SU-DHL-6 (cell line): ENCODE measurements at regions not wholly inside any gene's neighbourhood (a gene's known extent, or its start where the extent isn't known, plus 50 kb on each side); places are given as distances from the start of the nearest gene placed in this dataset.

Experiments used
- H2AFZ ChIP-seq: fragments of 200-600 bp; sonication (generic); 2 replicates; pipeline ENCODE4 v1.6.1; 2014; ENCODE audit warnings: low read depth, mild to moderate bottlenecking, moderate library complexity, mixed read lengths, antibody characterized with exemption, low read length; ENCODE audit not compliant: severe bottlenecking
- H3F3A ChIP-seq: fragments of 200-600 bp; shearing (Covaris generic); 2 replicates; pipeline ENCODE4 v1.6.0; 2016; ENCODE audit warnings: antibody characterized with exemption, mild to moderate bottlenecking; ENCODE audit not compliant: insufficient read depth
- H3K27ac ChIP-seq: fragments of 200-600 bp; sonication (generic); 2 replicates; pipeline ENCODE4 v1.5.1; 2016; ENCODE audit warnings: low read depth, mild to moderate bottlenecking, low read length, moderate library complexity, mixed read lengths
- H3K27me3 ChIP-seq: fragments of 200-600 bp; sonication (generic), shearing (Covaris generic); 2 replicates; pipeline ENCODE4 v1.6.0; 2014; ENCODE audit warnings: mild to moderate bottlenecking, low read length
- H3K36me3 ChIP-seq: fragments of 200-600 bp; sonication (generic); 2 replicates; pipeline ENCODE4 v1.6.1; 2014; ENCODE audit warnings: mild to moderate bottlenecking, low read length, mixed read lengths
- H3K4me2 ChIP-seq: fragments of 300-600, 200-600 bp; shearing (Covaris generic), sonication (generic); 2 replicates; pipeline ENCODE4 v1.6.0; 2014; ENCODE audit warnings: low read length, low read depth, mild to moderate bottlenecking; ENCODE audit not compliant: poor library complexity, severe bottlenecking
- H3K4me3 ChIP-seq: fragments of 200-600 bp; sonication (generic); 2 replicates; pipeline ENCODE4 v1.5.1; 2014; ENCODE audit warnings: antibody characterized with exemption, low read length, mild to moderate bottlenecking, mixed read lengths; ENCODE audit not compliant: insufficient read depth, poor library complexity, severe bottlenecking
- H3K79me2 ChIP-seq: fragments of 200-600 bp; sonication (generic); 2 replicates; pipeline ENCODE4 v1.6.1; 2014; ENCODE audit warnings: mild to moderate bottlenecking, low read length, moderate library complexity; ENCODE audit not compliant: insufficient read depth
- H3K9ac ChIP-seq: fragments of 200-600 bp; sonication (generic); 2 replicates; pipeline ENCODE4 v1.7.0; 2014; ENCODE audit warnings: mild to moderate bottlenecking, low read length
- H3K9me2 ChIP-seq: fragments of 200-600 bp; sonication (generic); replicated peaks from 2 replicates; pipeline ENCODE4 v1.6.1; 2014; ENCODE audit warnings: low read length; ENCODE audit not compliant: insufficient read depth
- H3K9me3 ChIP-seq: fragments of 200-600 bp; sonication (generic); 2 replicates; pipeline ENCODE4 v1.6.1; 2014; ENCODE audit warnings: low read length, mixed read lengths; ENCODE audit not compliant: insufficient read depth
- H4K20me1 ChIP-seq: fragments of 200-600 bp; sonication (generic); 2 replicates; pipeline ENCODE4 v1.6.1; 2014; ENCODE audit warnings: low read depth, mild to moderate bottlenecking, antibody characterized with exemption, low read length, moderate library complexity, mixed read lengths
- CTCF ChIP-seq: fragments of 200-600 bp; sonication (generic); IDR thresholded peaks from one replicate; pipeline ENCODE4 v1.5.1; 2017; ENCODE audit warnings: antibody characterized with exemption, mild to moderate bottlenecking, low read length, moderate library complexity; ENCODE audit not compliant: insufficient read depth, poor library complexity, severe bottlenecking
- EZH2phosphoT487 ChIP-seq: fragments of 200-600 bp; sonication (generic), shearing (Covaris generic); conservative IDR thresholded peaks from 2 replicates; pipeline ENCODE4 v1.6.1; 2018; ENCODE audit warnings: mild to moderate bottlenecking, antibody characterized with exemption, low read length, moderate library complexity, mixed read lengths

DNA sequence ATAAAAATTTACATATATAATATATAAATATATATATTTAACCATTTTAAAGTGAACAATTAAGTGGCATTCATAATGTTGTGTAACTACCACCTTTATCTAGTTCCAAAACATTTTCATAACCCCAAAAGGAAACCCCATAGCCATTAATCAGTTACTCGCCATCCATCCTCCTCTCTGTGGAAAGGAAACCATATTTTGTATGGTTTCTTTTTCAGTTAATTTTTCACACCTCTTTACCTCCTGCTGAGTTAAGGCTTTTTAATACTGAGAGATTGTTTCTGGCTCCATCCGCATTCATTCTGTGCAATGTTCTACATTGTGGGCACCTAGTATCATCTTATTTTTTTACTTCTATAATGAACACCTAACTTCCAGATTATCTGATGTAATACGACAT, 512.1 kb downstream of the LMO4 start:
- Histone ChIP-seq H3K79me2 (no peaks in the 10 kb centered on the region), H3K9me2 (no peaks in the 10 kb centered on the region), H3K27me3 (no peaks in the 10 kb centered on the region), H3K9me3 (no peaks in the 10 kb centered on the region), H3K4me3 (no peak overlapping the region), H3K9ac (no peak overlapping the region), H3F3A (peaks cover 1% of the 10 kb centered on the region; the same call in 1 of the 2 replicates), H3K36me3 (peaks cover 7% of the 10 kb centered on the region; the same call in 1 of the 2 replicates), H3K27ac (no peak overlapping the region), H3K4me2 (no peak overlapping the region), H4K20me1 (no peaks in the 10 kb centered on the region), H2AFZ (no peak overlapping the region)
- TF ChIP-seq EZH2phosphoT487 (no peak), CTCF (no peak)

DNA sequence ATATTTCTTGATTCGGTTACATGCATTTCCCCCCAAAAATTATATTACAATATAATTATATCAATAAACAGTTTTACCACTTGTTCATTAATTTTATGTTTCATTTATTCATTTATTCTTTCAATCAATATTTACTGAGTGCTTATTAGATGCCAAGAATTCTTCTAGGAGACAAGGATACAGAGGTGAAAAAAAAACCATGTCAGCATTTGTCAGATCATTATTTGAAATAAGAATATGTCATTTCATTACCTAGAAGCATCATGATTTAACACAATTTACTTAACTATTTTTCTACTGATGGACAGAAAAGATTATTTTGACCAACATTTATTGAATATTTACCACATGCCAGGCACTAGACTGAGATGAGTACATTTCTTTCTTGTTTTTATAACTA, 512.7 kb downstream of the LMO4 start:
- no peak overlapping the region for H3K4me3 ChIP-seq
- no peak overlapping the region for H3K9ac ChIP-seq

GRCh38 chr1:87842156-87842555, 513.5 kb downstream of the LMO4 start:
- peaks cover 4% of the 10 kb centered on the region; the same call in 1 of the 2 replicates for H3F3A ChIP-seq
- no peak overlapping the region for H2AFZ ChIP-seq
- no peak overlapping the region for H3K27ac ChIP-seq
- no peaks in the 10 kb centered on the region for H4K20me1 ChIP-seq
- peaks cover 7% of the 10 kb centered on the region; the same call in 1 of the 2 replicates for H3K36me3 ChIP-seq
- no peaks in the 10 kb centered on the region for H3K9me2 ChIP-seq
- no peak overlapping the region for H3K4me2 ChIP-seq
- H3K9me3 ChIP-seq: no peaks in the 10 kb centered on the region
- no peaks in the 10 kb centered on the region for H3K79me2 ChIP-seq
- TF ChIP-seq EZH2phosphoT487 (no peak), CTCF (no peak)
- no peaks in the 10 kb centered on the region for H3K27me3 ChIP-seq
- no peak overlapping the region for H3K4me3 ChIP-seq
- no peak overlapping the region for H3K9ac ChIP-seq

More for the DNA sequence above, 512.7 kb downstream of the LMO4 start:
- Histone ChIP-seq H3K9me3 (no peaks in the 10 kb centered on the region), H3K79me2 (no peaks in the 10 kb centered on the region), H3K9me2 (no peaks in the 10 kb centered on the region), H3F3A (peaks cover 4% of the 10 kb centered on the region; the same call in 1 of the 2 replicates), H4K20me1 (no peaks in the 10 kb centered on the region), H3K27ac (no peak overlapping the region), H3K4me2 (no peak overlapping the region), H3K36me3 (peaks cover 7% of the 10 kb centered on the region; the same call in 1 of the 2 replicates), H2AFZ (no peak overlapping the region), H3K27me3 (no peaks in the 10 kb centered on the region)
- no peak for TF ChIP-seq EZH2phosphoT487
- TF ChIP-seq CTCF: no peak
